ENCODE measurements at regions not wholly inside any gene's neighbourhood (a gene's known extent, or its start where the extent isn't known, plus 50 kb on each side); places are given as distances from the start of the nearest gene placed in this dataset.

DNA sequence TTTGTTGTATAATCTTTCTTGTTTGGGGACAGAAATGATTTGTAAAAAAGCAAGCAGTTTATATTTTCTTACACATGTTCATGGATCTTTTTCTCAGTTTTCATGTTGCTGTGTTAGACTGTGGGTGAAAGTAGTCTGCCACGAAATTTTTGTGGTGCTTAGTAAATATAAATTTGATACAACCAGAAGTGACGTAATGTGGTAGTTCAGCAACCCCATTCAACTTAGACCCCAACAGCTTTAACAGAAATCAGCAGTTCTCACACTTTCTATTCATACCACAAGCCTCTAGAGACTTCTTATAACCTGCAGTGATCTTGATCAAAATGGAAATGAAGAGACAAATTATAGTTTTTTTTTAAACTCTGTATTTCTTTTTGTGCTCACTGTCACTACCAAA, 120.2 kb upstream of the IGSF10 start:
- TF ChIP-seq, protein P1, sequence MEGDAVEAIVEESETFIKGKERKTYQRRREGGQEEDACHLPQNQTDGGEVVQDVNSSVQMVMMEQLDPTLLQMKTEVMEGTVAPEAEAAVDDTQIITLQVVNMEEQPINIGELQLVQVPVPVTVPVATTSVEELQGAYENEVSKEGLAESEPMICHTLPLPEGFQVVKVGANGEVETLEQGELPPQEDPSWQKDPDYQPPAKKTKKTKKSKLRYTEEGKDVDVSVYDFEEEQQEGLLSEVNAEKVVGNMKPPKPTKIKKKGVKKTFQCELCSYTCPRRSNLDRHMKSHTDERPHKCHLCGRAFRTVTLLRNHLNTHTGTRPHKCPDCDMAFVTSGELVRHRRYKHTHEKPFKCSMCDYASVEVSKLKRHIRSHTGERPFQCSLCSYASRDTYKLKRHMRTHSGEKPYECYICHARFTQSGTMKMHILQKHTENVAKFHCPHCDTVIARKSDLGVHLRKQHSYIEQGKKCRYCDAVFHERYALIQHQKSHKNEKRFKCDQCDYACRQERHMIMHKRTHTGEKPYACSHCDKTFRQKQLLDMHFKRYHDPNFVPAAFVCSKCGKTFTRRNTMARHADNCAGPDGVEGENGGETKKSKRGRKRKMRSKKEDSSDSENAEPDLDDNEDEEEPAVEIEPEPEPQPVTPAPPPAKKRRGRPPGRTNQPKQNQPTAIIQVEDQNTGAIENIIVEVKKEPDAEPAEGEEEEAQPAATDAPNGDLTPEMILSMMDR (IDR thresholded peaks at IDR 0.05): no peak
- TF ChIP-seq, protein P2, sequence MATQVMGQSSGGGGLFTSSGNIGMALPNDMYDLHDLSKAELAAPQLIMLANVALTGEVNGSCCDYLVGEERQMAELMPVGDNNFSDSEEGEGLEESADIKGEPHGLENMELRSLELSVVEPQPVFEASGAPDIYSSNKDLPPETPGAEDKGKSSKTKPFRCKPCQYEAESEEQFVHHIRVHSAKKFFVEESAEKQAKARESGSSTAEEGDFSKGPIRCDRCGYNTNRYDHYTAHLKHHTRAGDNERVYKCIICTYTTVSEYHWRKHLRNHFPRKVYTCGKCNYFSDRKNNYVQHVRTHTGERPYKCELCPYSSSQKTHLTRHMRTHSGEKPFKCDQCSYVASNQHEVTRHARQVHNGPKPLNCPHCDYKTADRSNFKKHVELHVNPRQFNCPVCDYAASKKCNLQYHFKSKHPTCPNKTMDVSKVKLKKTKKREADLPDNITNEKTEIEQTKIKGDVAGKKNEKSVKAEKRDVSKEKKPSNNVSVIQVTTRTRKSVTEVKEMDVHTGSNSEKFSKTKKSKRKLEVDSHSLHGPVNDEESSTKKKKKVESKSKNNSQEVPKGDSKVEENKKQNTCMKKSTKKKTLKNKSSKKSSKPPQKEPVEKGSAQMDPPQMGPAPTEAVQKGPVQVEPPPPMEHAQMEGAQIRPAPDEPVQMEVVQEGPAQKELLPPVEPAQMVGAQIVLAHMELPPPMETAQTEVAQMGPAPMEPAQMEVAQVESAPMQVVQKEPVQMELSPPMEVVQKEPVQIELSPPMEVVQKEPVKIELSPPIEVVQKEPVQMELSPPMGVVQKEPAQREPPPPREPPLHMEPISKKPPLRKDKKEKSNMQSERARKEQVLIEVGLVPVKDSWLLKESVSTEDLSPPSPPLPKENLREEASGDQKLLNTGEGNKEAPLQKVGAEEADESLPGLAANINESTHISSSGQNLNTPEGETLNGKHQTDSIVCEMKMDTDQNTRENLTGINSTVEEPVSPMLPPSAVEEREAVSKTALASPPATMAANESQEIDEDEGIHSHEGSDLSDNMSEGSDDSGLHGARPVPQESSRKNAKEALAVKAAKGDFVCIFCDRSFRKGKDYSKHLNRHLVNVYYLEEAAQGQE (IDR thresholded peaks at IDR 0.05; ENCODE audit: insufficient read depth in 1 of 2, low read depth in 2 of 2, low read length in 1 of 2): no peak
- no peak for TF ChIP-seq POLR2AphosphoS5 (IDR thresholded peaks at IDR 0.05; ENCODE audit: low read depth, low read length)
